Parathyroid adenoma (tissue), 2 donors: ENCODE measurements at regions not wholly inside any gene's neighbourhood (a gene's known extent, or its start where the extent isn't known, plus 50 kb on each side); places are given as distances from the start of the nearest gene placed in this dataset.
"Not testable (repeated sequence)": the region's sequence is repeated elsewhere in the genome, so short reads cannot be mapped to it uniquely, and the experiment has no call there.

Source experiments
- H2AFZ ChIP-seq: fragments of 300-600 bp; sonication (generic); one replicate; pipeline ENCODE4 v1.7.0; 2017; ENCODE audit warnings: antibody characterized with exemption, mild to moderate bottlenecking
- H3K27ac ChIP-seq: fragments of 300-600 bp; sonication (generic); one replicate; pipeline ENCODE4 v1.7.0; 2017
- H3K27me3 ChIP-seq: fragments of 300-600 bp; sonication (generic); one replicate; pipeline ENCODE4 v1.7.0; 2017; ENCODE audit warnings: low read length; ENCODE audit not compliant: control insufficient read depth, insufficient read depth
- H3K36me3 ChIP-seq: fragments of 300-600 bp; sonication (generic); one replicate; pipeline ENCODE4 v1.7.0; 2017; ENCODE audit warnings: low read length; ENCODE audit not compliant: control insufficient read depth, insufficient read depth
- H3K4me1 ChIP-seq: fragments of 300-600 bp; sonication (generic); one replicate; pipeline ENCODE4 v1.7.0; 2017; ENCODE audit warnings: control low read depth
- H3K4me2 ChIP-seq: fragments of 300-600 bp; sonication (generic); one replicate; pipeline ENCODE4 v1.7.0; 2017; ENCODE audit warnings: low read length
- H3K4me3 ChIP-seq: fragments of 300-600 bp; sonication (generic); one replicate; pipeline ENCODE4 v1.7.0; 2017; ENCODE audit warnings: low read depth, low read length
- H3K79me2 ChIP-seq: fragments of 300-600 bp; sonication (generic); one replicate; pipeline ENCODE4 v1.7.0; 2017; ENCODE audit warnings: control low read depth
- H3K9ac ChIP-seq: fragments of 300-600 bp; sonication (generic); one replicate; pipeline ENCODE4 v1.7.0; 2017; ENCODE audit warnings: mild to moderate bottlenecking
- H3K9me3 ChIP-seq: fragments of 300-600 bp; sonication (generic); one replicate; pipeline ENCODE4 v1.7.0; 2017; ENCODE audit warnings: low read length; ENCODE audit not compliant: control insufficient read depth
- TF ChIP-seq, protein P1 (sequence below): fragments of 300-600 bp; sonication (generic); IDR thresholded peaks from one replicate; pipeline ENCODE4 v1.7.0; 2017; ENCODE audit warnings: antibody characterized with exemption, mild to moderate bottlenecking
- donor health status: primary hyperparathyroidism.

DNA sequence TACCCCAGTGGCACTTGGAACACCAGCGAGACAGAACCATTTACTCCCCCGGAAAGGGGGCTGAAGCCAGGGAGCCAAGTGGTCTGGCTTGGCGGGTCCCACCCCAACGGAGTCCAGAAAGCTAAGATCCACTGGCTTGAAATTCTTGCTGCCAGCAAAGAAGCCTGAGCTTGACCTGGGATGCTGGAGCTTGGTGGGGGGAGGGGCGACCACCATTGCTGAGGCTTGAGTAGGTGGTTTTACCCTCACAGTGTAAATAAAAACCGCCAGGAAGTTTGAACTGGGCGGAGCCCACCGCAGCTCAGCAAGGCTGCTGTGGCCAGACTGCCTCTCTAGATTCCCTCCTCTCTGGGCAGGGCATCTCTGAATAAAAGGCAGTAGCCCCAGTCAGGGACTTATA is 62.8 kb downstream of the RPS24 start:
- not testable (repeated sequence) for H3K4me3 ChIP-seq, H3K9me3 ChIP-seq, H3K9ac ChIP-seq, H3K79me2 ChIP-seq, H2AFZ ChIP-seq, H3K4me2 ChIP-seq, H3K36me3 ChIP-seq, H3K4me1 ChIP-seq, H3K27ac ChIP-seq, H3K27me3 ChIP-seq

DNA sequence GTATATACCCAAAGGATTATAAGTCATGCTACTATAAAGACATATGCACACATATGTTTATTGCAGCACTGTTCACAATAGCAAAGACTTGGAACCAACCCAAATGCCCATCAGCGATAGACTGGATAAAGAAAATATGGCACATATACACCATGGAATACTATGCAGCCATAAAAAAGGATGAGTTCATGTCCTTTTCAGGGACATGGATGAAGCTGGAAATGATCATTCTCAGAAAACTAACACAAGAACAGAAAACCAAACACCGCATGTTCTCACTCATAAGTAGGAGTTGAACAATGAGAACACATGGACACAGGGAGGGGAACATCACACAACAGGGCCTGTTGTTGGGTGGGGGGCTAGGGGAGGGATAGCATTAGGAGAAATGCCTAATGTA is 68.9 kb downstream of the RPS24 start:
- not testable (repeated sequence) for H2AFZ ChIP-seq, H3K9me3 ChIP-seq, H3K27me3 ChIP-seq, H3K4me3 ChIP-seq, H3K4me1 ChIP-seq, H3K4me2 ChIP-seq, H3K9ac ChIP-seq, H3K27ac ChIP-seq, H3K79me2 ChIP-seq, H3K36me3 ChIP-seq

DNA sequence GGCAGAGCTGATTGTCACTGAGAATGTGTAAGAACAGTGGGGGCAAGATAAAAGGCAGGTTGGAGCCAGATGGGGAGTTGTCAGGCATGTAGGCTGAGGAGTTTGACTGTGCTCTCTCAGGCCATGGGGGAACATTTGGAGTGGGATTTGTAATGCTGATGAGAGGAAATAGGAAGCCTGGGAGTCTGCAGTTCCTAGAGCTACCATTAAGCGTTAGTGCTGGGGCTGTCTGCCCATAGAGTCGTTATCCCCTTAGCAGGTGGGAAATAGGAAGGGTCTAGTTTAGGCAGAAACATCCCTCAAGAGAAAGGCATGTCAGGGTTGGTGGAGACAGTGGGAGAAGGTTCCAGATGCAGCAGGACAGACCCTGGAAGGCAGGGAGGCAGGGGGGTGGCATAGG is 75.5 kb downstream of the RPS24 start:
- H3K27ac ChIP-seq, result no peak overlapping the region
- H3K79me2 ChIP-seq, result no peaks in the 10 kb centered on the region
- no peak overlapping the region for H3K4me2 ChIP-seq
- no peak overlapping the region for H3K9ac ChIP-seq
- H2AFZ ChIP-seq, result no peak overlapping the region
- TF ChIP-seq, protein P1, sequence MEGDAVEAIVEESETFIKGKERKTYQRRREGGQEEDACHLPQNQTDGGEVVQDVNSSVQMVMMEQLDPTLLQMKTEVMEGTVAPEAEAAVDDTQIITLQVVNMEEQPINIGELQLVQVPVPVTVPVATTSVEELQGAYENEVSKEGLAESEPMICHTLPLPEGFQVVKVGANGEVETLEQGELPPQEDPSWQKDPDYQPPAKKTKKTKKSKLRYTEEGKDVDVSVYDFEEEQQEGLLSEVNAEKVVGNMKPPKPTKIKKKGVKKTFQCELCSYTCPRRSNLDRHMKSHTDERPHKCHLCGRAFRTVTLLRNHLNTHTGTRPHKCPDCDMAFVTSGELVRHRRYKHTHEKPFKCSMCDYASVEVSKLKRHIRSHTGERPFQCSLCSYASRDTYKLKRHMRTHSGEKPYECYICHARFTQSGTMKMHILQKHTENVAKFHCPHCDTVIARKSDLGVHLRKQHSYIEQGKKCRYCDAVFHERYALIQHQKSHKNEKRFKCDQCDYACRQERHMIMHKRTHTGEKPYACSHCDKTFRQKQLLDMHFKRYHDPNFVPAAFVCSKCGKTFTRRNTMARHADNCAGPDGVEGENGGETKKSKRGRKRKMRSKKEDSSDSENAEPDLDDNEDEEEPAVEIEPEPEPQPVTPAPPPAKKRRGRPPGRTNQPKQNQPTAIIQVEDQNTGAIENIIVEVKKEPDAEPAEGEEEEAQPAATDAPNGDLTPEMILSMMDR, result no peak
- no peaks in the 10 kb centered on the region for H3K9me3 ChIP-seq
- no peaks in the 10 kb centered on the region for H3K4me1 ChIP-seq
- no peaks in the 10 kb centered on the region for H3K27me3 ChIP-seq
- H3K4me3 ChIP-seq, result no peak overlapping the region
- H3K36me3 ChIP-seq, result no peaks in the 10 kb centered on the region

DNA sequence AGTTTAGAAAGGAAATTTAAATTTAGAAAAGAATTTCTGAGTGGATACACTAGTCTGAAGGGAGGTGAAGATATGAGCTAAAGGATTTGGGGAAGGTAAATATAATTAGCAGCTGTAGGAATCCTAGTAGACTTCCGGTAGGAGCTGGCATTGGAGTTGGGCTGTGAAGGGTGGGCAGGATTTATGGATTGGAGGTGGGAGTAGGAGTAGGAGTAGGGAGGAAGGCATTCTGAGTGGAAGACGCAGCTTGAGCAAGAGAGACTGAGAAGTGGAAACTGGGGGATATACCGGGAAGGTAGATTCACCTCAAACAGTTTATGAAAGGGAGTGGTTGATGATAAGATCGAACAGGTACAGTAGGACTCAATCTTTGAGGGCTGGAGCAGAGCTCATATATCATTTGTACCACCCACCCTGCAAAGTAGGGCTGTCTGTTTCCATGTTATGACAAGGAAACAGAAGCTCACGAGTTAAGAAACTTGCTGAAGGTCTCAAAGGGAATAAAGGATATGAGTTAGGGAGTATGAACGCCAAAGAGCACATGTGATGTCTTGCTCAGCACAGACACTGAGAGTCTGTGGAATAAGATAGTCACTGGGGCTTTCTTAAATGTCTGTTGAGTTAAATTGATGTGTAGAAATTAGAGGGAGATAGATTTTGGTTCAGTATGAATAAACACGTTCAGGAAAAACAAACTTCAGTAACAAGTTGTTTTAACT is 81.6 kb downstream of the RPS24 start:
- no peaks in the 10 kb centered on the region for H3K27me3 ChIP-seq
- H3K27ac ChIP-seq, result no peak overlapping the region
- H3K79me2 ChIP-seq, result no peaks in the 10 kb centered on the region
- no peak overlapping the region for H3K9ac ChIP-seq
- no peaks in the 10 kb centered on the region for H3K36me3 ChIP-seq
- no peak overlapping the region for H3K4me3 ChIP-seq
- no peak overlapping the region for H3K4me2 ChIP-seq
- TF ChIP-seq, protein P1, result no peak
- peaks cover 8% of the 10 kb centered on the region for H3K4me1 ChIP-seq
- no peaks in the 10 kb centered on the region for H3K9me3 ChIP-seq
- H2AFZ ChIP-seq, result no peak overlapping the region

DNA sequence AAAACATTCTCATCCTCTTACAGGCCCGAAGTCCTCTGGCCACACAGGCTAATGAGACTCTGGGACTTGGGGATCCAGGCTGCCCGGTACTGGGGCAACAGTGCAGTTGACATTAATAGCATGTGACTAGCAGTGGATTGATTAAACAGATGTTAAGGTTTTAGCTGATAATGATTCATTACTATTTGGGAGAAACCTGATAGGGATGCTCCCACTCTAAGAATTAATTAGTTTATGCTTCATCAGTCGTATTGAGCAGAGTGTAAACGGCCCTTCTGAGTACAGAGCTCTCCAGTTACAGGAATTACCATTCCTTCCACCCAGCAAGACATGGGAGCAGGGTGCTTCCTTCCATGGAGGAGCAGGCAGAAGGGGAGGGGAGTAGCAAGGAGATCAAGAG is 82.7 kb downstream of the RPS24 start:
- Histone ChIP-seq H3K27ac (no peak overlapping the region), H3K36me3 (no peaks in the 10 kb centered on the region), H3K9me3 (no peaks in the 10 kb centered on the region), H3K4me3 (no peak overlapping the region), H3K79me2 (no peaks in the 10 kb centered on the region), H3K9ac (no peak overlapping the region), H2AFZ (no peak overlapping the region), H3K27me3 (no peaks in the 10 kb centered on the region), H3K4me1 (peaks cover 8% of the 10 kb centered on the region), H3K4me2 (no peak overlapping the region)
- TF ChIP-seq, protein P1, result no peak

DNA sequence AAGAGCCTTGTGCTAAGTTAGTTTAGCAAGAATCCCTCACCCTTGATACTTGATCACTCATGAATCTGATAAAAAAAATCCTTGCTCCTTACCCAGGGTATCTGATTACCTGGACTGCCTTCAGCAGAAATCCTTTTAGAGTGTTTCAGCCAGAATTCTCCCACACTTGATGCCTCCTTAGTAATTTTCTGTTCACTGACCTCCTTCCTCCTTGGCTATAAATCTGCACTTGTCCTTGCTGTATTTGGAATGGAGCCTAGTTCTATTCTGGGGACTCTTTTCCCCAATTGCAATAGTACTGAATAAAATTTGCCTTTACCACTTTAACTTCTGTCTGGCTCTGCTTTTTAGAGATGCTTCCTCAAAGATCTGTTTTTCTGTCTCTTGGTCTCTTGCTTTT is 84.9 kb downstream of the RPS24 start:
- H2AFZ ChIP-seq, result peak overlapping the region; percentile 17
- H3K4me2 ChIP-seq, result no peak overlapping the region
- H3K27ac ChIP-seq, result no peak overlapping the region
- no peaks in the 10 kb centered on the region for H3K27me3 ChIP-seq
- no peaks in the 10 kb centered on the region for H3K9me3 ChIP-seq
- TF ChIP-seq, protein P1, result no peak
- H3K36me3 ChIP-seq, result no peaks in the 10 kb centered on the region
- H3K79me2 ChIP-seq, result no peaks in the 10 kb centered on the region
- no peak overlapping the region for H3K4me3 ChIP-seq
- H3K4me1 ChIP-seq, result peaks cover 8% of the 10 kb centered on the region
- no peak overlapping the region for H3K9ac ChIP-seq
